Keratinocyte (primary cell): ENCODE measurements at regions not wholly inside any gene's neighbourhood (a gene's known extent, or its start where the extent isn't known, plus 50 kb on each side); places are given as distances from the start of the nearest gene placed in this dataset.

Experiments
- DNase-seq: peaks from one replicate; pipeline ENCODE4 v3.0.0-alpha.2; 2011; ENCODE audit warnings: low read depth, missing footprints, low spot score
- FAIRE-seq: peaks from 2 replicates; lab custom pipeline; 2011; peaks lifted over from hg19 to GRCh38; lab: Jason Lieb, UNC
- H2AFZ ChIP-seq: 2 replicates; pipeline ENCODE4 v1.6.0; 2012; ENCODE audit warnings: low read length, control low read depth, inconsistent platforms; ENCODE audit not compliant: control insufficient read depth
- H3K27ac ChIP-seq: 2 replicates; pipeline ENCODE4 v1.5.1; 2011; ENCODE audit warnings: low read length; ENCODE audit not compliant: control insufficient read depth, insufficient read depth
- H3K27me3 ChIP-seq: 3 replicates; pipeline ENCODE4 v1.6.0; 2011; ENCODE audit warnings: low read length; ENCODE audit not compliant: control insufficient read depth, insufficient read depth; ENCODE audit errors: extremely low read depth
- H3K36me3 ChIP-seq, 2 experiments: 2 replicates in 1 of 2; 3 replicates in 1 of 2; pipeline ENCODE4 v1.5.1; 2011; ENCODE audit warnings: low read length in 2 of 2, mild to moderate bottlenecking in 1 of 2; ENCODE audit not compliant: control insufficient read depth in 2 of 2, insufficient read depth in 2 of 2; ENCODE audit errors: extremely low read depth in 1 of 2
- H3K4me1 ChIP-seq: 3 replicates; pipeline ENCODE4 v1.5.1; 2011; ENCODE audit warnings: low read length; ENCODE audit not compliant: control insufficient read depth, insufficient read depth; ENCODE audit errors: extremely low read depth
- H3K4me2 ChIP-seq: 3 replicates; pipeline ENCODE4 v1.6.0; 2011; ENCODE audit warnings: low read depth, low read length; ENCODE audit not compliant: control insufficient read depth, insufficient read depth; ENCODE audit errors: extremely low read depth
- H3K4me3 ChIP-seq, 3 experiments: fragments of 200-600 bp in 1 of 3; sonication (generic) in 1 of 3; 2 replicates in 2 of 3; 3 replicates in 1 of 3; pipeline ENCODE4 v1.5.1; 2011 to 2016; ENCODE audit warnings: low read length in 3 of 3, mild to moderate bottlenecking in 3 of 3, control low read depth in 2 of 3, inconsistent platforms in 1 of 3, low read depth in 1 of 3, mixed read lengths in 1 of 3, mixed run types in 1 of 3, moderate library complexity in 1 of 3; ENCODE audit not compliant: control insufficient read depth in 2 of 3, insufficient read depth in 2 of 3; ENCODE audit errors: extremely low read depth in 1 of 3
- H3K79me2 ChIP-seq: 2 replicates; pipeline ENCODE4 v1.6.0; 2012; ENCODE audit warnings: low read length; ENCODE audit not compliant: control insufficient read depth, insufficient read depth
- H3K9ac ChIP-seq: 3 replicates; pipeline ENCODE4 v1.6.0; 2011; ENCODE audit warnings: low read length; ENCODE audit not compliant: control insufficient read depth, insufficient read depth; ENCODE audit errors: extremely low read depth
- H3K9me1 ChIP-seq: 3 replicates; pipeline ENCODE4 v1.6.0; 2011; ENCODE audit warnings: low read length; ENCODE audit not compliant: control insufficient read depth, insufficient read depth; ENCODE audit errors: extremely low read depth
- H3K9me3 ChIP-seq: 2 replicates; pipeline ENCODE4 v1.5.1; 2012; ENCODE audit warnings: low read depth, low read length; ENCODE audit not compliant: control insufficient read depth
- H4K20me1 ChIP-seq: 3 replicates; pipeline ENCODE4 v1.6.0; 2011; ENCODE audit warnings: low read length; ENCODE audit not compliant: control insufficient read depth, insufficient read depth; ENCODE audit errors: extremely low read depth
- EZH2 ChIP-seq: IDR thresholded peaks from one replicate; pipeline ENCODE4 v1.6.1; 2012; ENCODE audit warnings: inconsistent platforms, mild to moderate bottlenecking, low read length, moderate library complexity
- dilution Hi-C: fragments of 300-500 bp; cut with MboI; formaldehyde crosslinking; loops from one replicate; pipeline ENCODE4 v1.7.0; 2020; ENCODE audit warnings: low sequenced_read_pairs; ENCODE audit not compliant: extremely low pct_ligation_motif_present
- TF ChIP-seq, protein P1 (sequence below), 3 experiments: IDR thresholded peaks in 1 of 3; conservative IDR thresholded peaks in 1 of 3; optimal IDR thresholded peaks in 1 of 3; 2 replicates in 2 of 3; 3 replicates in 1 of 3; pipeline versions ENCODE3 to v1.5.1; 2011; ENCODE audit warnings: low read length in 3 of 3, mild to moderate bottlenecking in 3 of 3, moderate library complexity in 2 of 3, control low read depth in 1 of 3, inconsistent platforms in 1 of 3; ENCODE audit not compliant: insufficient read depth in 2 of 3; ENCODE audit errors: extremely low read depth in 1 of 3

- Histone ChIP-seq H3K36me3 (no peaks in the 10 kb centered on the region), H2AFZ (no peak overlapping the region), H3K4me3 (no peak overlapping the region), H4K20me1 (no peaks in the 10 kb centered on the region), H3K4me1 (peaks cover 29% of the 10 kb centered on the region), H3K27ac (no peak overlapping the region), H3K9me3 (no peaks in the 10 kb centered on the region), H3K4me2 (no peak overlapping the region), H3K27me3 (no peaks in the 10 kb centered on the region), H3K9me1 (no peaks in the 10 kb centered on the region), H3K79me2 (peaks cover 5% of the 10 kb centered on the region), H3K9ac (no peak overlapping the region)
- no peak for FAIRE-seq
- dilution Hi-C loops: no loop called here
- no peak for TF ChIP-seq EZH2
- TF ChIP-seq, protein P1, sequence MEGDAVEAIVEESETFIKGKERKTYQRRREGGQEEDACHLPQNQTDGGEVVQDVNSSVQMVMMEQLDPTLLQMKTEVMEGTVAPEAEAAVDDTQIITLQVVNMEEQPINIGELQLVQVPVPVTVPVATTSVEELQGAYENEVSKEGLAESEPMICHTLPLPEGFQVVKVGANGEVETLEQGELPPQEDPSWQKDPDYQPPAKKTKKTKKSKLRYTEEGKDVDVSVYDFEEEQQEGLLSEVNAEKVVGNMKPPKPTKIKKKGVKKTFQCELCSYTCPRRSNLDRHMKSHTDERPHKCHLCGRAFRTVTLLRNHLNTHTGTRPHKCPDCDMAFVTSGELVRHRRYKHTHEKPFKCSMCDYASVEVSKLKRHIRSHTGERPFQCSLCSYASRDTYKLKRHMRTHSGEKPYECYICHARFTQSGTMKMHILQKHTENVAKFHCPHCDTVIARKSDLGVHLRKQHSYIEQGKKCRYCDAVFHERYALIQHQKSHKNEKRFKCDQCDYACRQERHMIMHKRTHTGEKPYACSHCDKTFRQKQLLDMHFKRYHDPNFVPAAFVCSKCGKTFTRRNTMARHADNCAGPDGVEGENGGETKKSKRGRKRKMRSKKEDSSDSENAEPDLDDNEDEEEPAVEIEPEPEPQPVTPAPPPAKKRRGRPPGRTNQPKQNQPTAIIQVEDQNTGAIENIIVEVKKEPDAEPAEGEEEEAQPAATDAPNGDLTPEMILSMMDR (optimal IDR thresholded peaks at IDR 0.05 in 1 of 3, IDR thresholded peaks at IDR 0.05 in 1 of 3, conservative IDR thresholded peaks at IDR 0.05 in 1 of 3; ENCODE audit: extremely low read depth in 1 of 3, insufficient read depth in 2 of 3, low read length in 3 of 3): no peak
- DNase-seq: no peak
These were observed 59.5 kb upstream of the HGFAC start for GRCh38 chr4:3382251-3382650.

GRCh38 chr4:3384391-3384770, 57.4 kb upstream of the HGFAC start:
- TF ChIP-seq EZH2: no peak
- no peaks in the 10 kb centered on the region for H3K36me3 ChIP-seq
- peaks cover 40% of the 10 kb centered on the region for H3K4me1 ChIP-seq
- DNase-seq (peak; percentile 71), FAIRE-seq (peak; percentile 71)
- H3K4me2 ChIP-seq: peak overlapping the region; percentile 98
- H3K9ac ChIP-seq: peak overlapping the region; percentile 89
- no peaks in the 10 kb centered on the region for H4K20me1 ChIP-seq
- no peaks in the 10 kb centered on the region for H3K27me3 ChIP-seq
- H3K4me3 ChIP-seq: peak overlapping the region; percentile 67 to 95 (median 88)
- dilution Hi-C loops: no loop called here
- H2AFZ ChIP-seq: peak overlapping the region; percentile 44
- no peaks in the 10 kb centered on the region for H3K9me3 ChIP-seq
- peak overlapping the region; percentile 95 for H3K27ac ChIP-seq
- H3K79me2 ChIP-seq: peaks cover 15% of the 10 kb centered on the region
- H3K9me1 ChIP-seq: no peaks in the 10 kb centered on the region
